ENCODE measurements at regions not wholly inside any gene's neighbourhood (a gene's known extent, or its start where the extent isn't known, plus 50 kb on each side); places are given as distances from the start of the nearest gene placed in this dataset.

DNA sequence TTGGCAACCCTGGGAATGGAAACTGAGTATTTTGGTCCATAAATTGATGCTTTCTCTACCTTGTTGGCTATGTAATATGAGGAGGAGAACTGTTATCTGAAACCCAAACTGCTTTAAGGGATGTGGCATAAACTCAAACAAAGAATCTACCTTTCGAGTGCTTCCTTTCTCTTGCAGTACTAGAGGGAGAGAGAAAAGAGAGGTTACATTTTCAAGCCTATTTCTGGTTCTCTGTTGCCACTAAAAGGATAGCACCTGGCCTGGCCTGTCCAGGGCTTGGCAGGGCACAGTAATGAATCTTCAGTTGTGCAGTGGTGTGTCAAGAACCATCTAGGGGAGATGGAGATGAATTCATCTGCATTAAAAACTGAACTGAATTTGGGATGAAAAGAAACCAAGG is 308.6 kb downstream of the PTTG2 start:
- no peak for DNase-seq (ENCODE audit: low spot score)
- TF ChIP-seq, protein P1, sequence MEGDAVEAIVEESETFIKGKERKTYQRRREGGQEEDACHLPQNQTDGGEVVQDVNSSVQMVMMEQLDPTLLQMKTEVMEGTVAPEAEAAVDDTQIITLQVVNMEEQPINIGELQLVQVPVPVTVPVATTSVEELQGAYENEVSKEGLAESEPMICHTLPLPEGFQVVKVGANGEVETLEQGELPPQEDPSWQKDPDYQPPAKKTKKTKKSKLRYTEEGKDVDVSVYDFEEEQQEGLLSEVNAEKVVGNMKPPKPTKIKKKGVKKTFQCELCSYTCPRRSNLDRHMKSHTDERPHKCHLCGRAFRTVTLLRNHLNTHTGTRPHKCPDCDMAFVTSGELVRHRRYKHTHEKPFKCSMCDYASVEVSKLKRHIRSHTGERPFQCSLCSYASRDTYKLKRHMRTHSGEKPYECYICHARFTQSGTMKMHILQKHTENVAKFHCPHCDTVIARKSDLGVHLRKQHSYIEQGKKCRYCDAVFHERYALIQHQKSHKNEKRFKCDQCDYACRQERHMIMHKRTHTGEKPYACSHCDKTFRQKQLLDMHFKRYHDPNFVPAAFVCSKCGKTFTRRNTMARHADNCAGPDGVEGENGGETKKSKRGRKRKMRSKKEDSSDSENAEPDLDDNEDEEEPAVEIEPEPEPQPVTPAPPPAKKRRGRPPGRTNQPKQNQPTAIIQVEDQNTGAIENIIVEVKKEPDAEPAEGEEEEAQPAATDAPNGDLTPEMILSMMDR (IDR thresholded peaks at IDR 0.05) = no peak
- Histone ChIP-seq H3K4me3 (no peak overlapping the region), H3K27ac (no peak overlapping the region)

DNA sequence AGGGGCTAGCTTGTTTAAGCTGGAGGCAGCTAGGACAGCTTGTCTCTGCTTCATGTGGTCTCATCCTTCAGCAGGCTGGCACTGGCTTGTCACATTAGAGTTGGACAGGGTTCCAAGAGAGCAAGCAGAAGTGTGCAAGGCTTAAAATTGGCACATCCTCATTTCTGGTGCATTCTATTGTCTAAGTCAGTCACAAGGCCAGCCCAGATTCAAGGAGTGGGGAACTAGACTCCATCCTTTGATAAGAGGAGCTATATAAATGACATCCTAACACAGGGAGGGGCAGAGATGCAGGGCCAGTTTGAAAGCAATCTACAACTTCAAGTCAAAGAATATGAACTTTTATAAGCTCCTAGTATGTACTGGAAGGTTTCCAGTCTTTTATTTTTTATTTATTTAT is 313.2 kb downstream of the PTTG2 start:
- Histone ChIP-seq H3K4me3 (no peak overlapping the region), H3K27ac (no peak overlapping the region)
- TF ChIP-seq, protein P1 (IDR thresholded peaks at IDR 0.05) = no peak
- no peak for DNase-seq (ENCODE audit: low spot score)

DNA sequence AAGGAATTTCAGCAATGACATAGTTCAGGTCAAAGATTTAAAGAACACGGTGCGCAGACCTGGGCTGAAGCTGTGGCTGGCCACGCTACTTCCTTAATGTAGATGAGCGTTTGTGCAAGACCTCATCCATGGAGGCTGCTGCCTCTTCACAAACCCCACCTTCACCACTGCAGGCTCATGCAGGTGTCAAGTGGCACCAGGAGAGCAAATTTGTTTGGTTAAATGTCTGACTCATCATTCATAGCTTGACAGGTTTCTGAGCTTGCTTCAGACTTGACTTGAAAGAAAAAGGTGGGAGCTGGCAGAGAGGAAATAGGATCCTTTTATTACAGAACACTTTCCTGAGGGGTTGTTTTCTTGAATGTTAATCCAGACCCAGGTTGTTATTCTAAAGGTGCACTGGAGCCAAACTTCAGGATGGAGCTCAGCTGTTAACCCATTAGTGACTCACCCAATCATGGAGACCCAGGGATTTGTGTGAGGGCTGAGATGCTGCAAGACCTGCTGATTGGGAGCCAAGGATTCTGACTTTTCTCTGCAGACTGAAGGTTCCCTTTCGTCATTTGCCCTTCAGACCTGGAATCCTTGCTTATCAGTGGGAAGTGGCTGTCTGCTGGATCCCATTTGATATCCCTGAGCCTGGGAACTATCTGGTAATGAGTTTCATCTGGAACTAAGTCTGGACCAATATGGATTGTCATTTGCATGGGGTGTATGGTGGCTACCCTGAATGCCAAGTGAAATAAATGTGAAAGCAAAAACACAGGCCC is 315.3 kb downstream of the PTTG2 start:
- Histone ChIP-seq H3K4me3 (no peak overlapping the region), H3K27ac (no peak overlapping the region)
- DNase-seq (ENCODE audit: low spot score) = no peak
- TF ChIP-seq, protein P1 (IDR thresholded peaks at IDR 0.05) = no peak

DNA sequence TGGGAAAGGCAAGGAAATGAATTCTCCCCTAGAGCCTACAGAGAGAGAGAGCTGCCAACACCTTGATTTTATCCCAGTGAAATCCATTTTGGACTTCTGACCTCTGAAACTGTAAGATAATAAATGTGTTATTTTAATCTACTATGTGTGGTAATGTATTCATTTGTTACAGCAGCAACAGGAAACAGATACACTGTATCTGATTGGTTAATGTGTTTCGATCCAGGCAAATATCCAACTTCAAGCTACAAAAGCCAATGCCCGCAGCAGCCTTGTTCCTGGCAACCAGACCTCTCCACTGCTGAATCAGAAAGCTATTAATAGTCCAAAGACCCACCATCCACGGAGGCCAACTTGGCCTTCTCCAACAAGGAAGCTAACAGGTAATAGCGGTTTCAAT is 318.1 kb downstream of the PTTG2 start:
- no peak for DNase-seq (ENCODE audit: low spot score)
- TF ChIP-seq, protein P1 (IDR thresholded peaks at IDR 0.05) = no peak
- Histone ChIP-seq H3K4me3 (no peak overlapping the region), H3K27ac (no peak overlapping the region)

DNA sequence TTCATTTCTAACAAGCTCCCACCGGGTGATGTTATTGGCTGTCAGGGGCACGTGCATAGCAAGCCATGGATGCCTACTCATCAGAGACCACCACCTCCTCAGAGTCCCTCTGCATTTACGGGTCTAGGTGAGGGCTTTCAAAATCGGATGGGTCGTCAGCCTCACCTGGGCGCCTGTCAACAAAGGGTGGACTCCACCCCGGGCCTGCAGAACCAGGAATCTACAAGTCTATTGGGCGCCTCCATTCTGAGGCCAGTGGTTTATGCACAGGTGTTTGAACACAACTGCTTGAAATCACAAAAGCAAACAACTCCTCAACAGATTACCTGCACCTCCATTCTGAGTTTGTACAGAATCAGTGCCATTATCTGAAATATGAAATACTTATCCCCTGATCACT is 318.9 kb downstream of the PTTG2 start:
- Histone ChIP-seq H3K4me3 (no peak overlapping the region), H3K27ac (no peak overlapping the region)
- no peak for DNase-seq (ENCODE audit: low spot score)
- TF ChIP-seq, protein P1 (IDR thresholded peaks at IDR 0.05) = no peak

DNA sequence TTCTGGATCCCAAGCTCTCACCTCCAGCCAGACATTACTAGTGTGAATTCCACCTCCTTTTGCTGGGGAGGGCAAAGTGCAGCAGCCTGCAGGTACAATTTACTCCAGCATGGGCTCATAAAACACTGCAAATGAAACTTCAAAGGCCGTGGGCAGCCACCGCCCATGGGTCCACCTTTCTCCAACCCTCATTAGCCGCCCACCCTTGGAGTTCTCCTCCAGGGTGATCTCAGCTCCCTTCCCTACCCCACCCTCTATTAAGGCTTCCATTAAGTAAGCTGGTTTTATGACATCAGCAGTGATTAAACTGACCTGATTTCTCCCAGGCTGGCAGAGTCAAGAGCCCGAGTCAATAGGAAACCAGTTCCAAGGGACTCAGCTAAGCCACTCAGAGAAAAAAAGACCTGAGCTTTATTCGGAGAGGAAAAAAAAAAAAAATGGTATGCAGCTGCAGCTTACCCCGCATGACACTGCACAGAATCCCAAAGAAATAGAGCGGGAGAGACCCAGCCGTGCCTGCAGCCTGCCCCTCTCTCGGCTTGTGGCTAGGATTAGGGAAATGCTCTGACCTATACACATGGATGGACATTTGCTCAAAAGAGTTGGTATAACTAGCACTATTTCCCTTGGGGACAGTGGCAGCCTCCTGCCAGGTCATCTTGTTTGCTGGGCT is 319.6 kb downstream of the PTTG2 start:
- TF ChIP-seq, protein P1 (IDR thresholded peaks at IDR 0.05) = no peak
- H3K27ac ChIP-seq = no peak overlapping the region
- DNase-seq (ENCODE audit: low spot score) = no peak
- no peak overlapping the region for H3K4me3 ChIP-seq

DNA sequence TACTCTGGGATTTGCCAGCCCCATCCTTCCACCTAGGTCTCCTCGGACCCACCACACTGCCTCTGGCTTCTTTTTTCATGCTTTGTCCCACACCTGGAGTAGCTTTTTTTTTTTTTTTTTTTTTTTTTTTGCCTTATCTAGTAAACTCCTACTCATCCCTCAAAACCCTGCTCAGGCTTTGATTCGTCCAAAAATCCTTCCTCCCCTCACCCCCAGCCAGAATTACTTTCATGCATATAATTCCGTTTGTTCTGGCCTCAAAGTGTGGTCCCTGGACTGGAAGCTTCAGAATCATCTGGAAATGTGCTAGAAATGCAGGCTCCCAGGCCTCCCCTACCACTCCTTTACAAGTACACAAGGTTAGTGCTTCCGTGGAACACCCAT is 320.1 kb downstream of the PTTG2 start:
- H3K27ac ChIP-seq = no peak overlapping the region
- H3K4me3 ChIP-seq = no peak overlapping the region
- DNase-seq (ENCODE audit: low spot score) = no peak
- TF ChIP-seq, protein P1 (IDR thresholded peaks at IDR 0.05) = no peak

Data from coronary artery (tissue), 2 donors.